SJSA1 (cell line): ENCODE measurements at regions not wholly inside any gene's neighbourhood (a gene's known extent, or its start where the extent isn't known, plus 50 kb on each side); places are given as distances from the start of the nearest gene placed in this dataset.
"Not testable (repeated sequence)": the region's sequence is repeated elsewhere in the genome, so short reads cannot be mapped to it uniquely, and the experiment has no call there.

Source experiments
- DNase-seq, 2 experiments: peaks; one replicate each; pipeline ENCODE4 v3.0.0-alpha.2; 2015 to 2020; ENCODE audit warnings: low spot score in 2 of 2, low read depth in 1 of 2
- H3K27ac ChIP-seq: fragments of 250-450 bp; sonication (Bioruptor Pico); 2 replicates; pipeline ENCODE4 v1.5.1; 2020; ENCODE audit warnings: mild to moderate bottlenecking, moderate library complexity
- H3K27me3 ChIP-seq: fragments of 250-450 bp; sonication (Bioruptor Pico); replicated peaks from 2 replicates; pipeline ENCODE4 v1.5.1; 2020; ENCODE audit warnings: mild to moderate bottlenecking, moderate library complexity
- H3K36me3 ChIP-seq: fragments of 250-450 bp; sonication (Bioruptor Pico); 2 replicates; pipeline ENCODE4 v1.5.1; 2020; ENCODE audit warnings: mild to moderate bottlenecking
- H3K4me1 ChIP-seq: fragments of 250-450 bp; sonication (Bioruptor Pico); replicated peaks from 2 replicates; pipeline ENCODE4 v1.6.1; 2021; ENCODE audit warnings: mild to moderate bottlenecking
- H3K4me3 ChIP-seq: fragments of 250-450 bp; sonication (Bioruptor Pico); 2 replicates; pipeline ENCODE4 v1.5.1; 2020; ENCODE audit warnings: mild to moderate bottlenecking
- H3K9me3 ChIP-seq: fragments of 250-450 bp; sonication (Bioruptor Pico); replicated peaks from 2 replicates; pipeline ENCODE4 v1.5.1; 2020; ENCODE audit warnings: mild to moderate bottlenecking

DNA sequence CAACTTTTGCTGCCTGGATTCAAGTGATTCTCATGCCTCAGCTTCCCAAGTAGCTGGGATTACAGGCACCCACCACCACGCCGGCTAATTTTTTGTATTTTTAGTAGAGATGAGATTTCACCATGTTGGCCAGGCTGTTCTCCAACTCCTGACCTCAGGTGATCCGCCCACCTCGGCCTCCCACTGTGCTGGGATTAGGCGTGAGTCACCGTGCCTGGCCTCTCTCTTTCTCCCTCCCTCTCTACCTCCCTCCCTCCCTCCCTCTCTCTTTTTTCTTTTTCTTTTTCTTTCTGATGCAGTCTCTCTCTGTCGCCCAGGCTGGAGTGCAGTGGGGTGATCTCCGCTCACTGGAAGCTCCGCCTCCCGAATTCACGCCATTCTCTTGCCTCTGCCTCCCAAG is 186.3 kb upstream of the DAB2 start:
- not testable (repeated sequence) for H3K36me3 ChIP-seq, H3K9me3 ChIP-seq, H3K27ac ChIP-seq, H3K4me3 ChIP-seq, DNase-seq, H3K27me3 ChIP-seq
- peaks cover 16% of the 10 kb centered on the region for H3K4me1 ChIP-seq

GRCh38 chr5:39608024-39608423 is 183.2 kb upstream of the DAB2 start:
- Histone ChIP-seq H3K36me3 (no peaks in the 10 kb centered on the region), H3K4me3 (no peak overlapping the region), H3K9me3 (no peaks in the 10 kb centered on the region), H3K27me3 (no peaks in the 10 kb centered on the region), H3K27ac (no peak overlapping the region), H3K4me1 (peaks cover 22% of the 10 kb centered on the region)
- no peak for DNase-seq

DNA sequence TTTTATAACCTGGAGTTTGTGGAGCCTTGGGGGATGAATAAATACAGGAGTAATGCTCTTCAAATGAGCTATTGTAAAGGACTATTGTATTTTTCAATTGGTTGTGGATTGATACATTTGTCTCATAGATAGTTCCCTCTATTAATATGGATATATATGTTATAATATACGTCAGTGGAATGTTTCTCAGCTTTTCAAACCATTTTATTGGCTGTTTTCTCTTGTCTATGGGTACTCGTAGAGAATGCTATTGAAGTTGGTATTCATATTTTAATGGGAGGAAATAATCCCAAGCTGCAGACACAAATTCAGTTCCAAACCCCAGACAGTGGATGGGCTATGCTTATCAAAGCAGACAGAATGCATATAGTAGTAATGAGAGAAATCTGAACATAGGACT is 181.8 kb upstream of the DAB2 start:
- no peaks in the 10 kb centered on the region for H3K36me3 ChIP-seq
- H3K4me3 ChIP-seq: no peak overlapping the region
- DNase-seq: no peak
- H3K27ac ChIP-seq: peak overlapping the region; percentile 85
- no peaks in the 10 kb centered on the region for H3K9me3 ChIP-seq
- H3K4me1 ChIP-seq: peaks cover 22% of the 10 kb centered on the region
- H3K27me3 ChIP-seq: no peaks in the 10 kb centered on the region

DNA sequence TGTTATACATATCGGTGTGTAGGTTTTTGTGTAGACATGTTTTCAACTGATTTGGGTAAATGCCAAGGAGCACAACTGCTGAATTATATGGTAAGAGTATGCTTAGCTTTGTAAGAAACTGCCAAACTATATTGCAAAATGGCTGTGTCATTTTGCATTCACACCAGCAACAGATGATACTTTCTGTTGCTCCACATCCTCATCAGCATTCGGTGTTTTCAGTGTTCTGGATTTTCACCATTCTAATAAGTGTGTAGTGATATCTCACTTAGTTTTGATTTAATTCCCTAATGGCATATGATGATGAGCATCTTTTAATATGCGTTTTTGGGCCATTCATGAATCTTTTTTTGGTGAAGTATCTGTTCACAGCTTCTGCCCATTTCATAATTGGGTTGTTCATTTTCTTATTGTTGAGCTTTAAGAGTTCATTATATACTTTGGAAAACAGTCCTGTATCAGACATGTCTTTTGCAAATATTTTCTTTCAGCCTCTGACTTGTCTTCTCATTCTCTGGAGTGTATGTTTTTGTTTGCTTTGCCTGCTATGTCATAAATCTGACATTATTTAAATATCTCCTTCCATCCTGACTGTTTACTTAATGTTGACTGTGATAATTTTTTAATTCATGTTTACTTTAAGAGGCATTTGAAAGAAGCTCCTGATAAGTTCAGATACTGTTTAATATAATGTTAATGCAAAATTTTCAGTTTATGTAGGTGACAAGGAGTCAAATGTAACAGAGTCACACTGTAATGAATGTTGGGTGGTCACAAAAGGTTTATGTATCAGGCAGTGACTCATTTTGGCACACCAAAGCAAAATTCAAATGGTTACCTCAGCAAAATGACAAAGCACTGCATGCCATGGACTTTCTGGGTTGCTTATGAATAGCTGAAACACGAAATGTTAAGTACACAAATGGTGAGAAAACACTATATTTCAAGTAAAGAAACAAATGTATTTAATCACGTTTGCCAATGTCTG is 181.1 kb upstream of the DAB2 start:
- H3K4me3 ChIP-seq: no peak overlapping the region
- peak overlapping the region; percentile 85 for H3K27ac ChIP-seq
- H3K36me3 ChIP-seq: no peaks in the 10 kb centered on the region
- no peaks in the 10 kb centered on the region for H3K27me3 ChIP-seq
- peak in 1 of 2 experiments; percentile 77 for DNase-seq
- H3K4me1 ChIP-seq: peaks cover 22% of the 10 kb centered on the region
- no peaks in the 10 kb centered on the region for H3K9me3 ChIP-seq

DNA sequence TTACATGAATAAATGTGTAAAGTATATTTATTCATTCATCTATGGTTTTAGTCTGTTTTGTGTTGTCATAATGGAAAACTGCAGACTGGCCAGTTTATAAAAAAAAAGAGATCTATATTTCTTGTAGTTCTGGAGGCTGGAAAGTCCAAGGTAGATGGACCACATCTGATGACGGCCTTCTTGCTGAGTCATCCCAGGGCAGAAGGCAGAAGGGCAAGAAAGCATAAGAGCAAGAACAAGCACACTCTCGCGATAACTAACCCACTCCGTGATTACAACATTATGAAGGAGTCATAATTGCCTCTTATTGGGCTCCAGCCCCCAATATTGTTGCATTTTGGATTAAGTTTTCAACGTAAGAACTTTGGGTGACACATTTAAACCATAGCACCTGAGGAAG is 180.4 kb upstream of the DAB2 start:
- Histone ChIP-seq H3K9me3 (no peaks in the 10 kb centered on the region), H3K4me1 (peaks cover 22% of the 10 kb centered on the region), H3K27me3 (no peaks in the 10 kb centered on the region), H3K36me3 (no peaks in the 10 kb centered on the region), H3K27ac (peak overlapping the region; percentile 85), H3K4me3 (no peak overlapping the region)
- DNase-seq: no peak

DNA sequence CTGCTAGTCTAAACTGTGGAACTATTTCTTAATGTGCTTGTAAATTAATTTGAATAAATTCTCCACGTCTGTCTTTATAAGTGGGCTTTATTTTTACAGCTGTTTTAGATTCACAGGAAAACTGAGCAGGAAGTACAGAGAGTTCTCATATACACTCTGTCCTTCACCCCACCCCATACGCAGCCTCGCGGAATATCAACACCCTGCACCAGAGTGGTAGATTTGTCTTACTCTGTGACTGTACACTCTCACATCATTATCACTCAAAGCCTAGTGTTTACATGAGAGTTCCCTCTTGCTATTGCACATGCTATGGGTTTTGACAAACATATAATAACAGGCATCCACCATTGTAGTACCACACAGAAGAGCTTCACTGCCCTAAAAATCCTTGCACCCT is 179.7 kb upstream of the DAB2 start:
- Histone ChIP-seq H3K36me3 (no peaks in the 10 kb centered on the region), H3K4me3 (no peak overlapping the region), H3K9me3 (no peaks in the 10 kb centered on the region), H3K4me1 (peaks cover 24% of the 10 kb centered on the region), H3K27me3 (no peaks in the 10 kb centered on the region), H3K27ac (no peak overlapping the region)
- DNase-seq: no peak

- H3K4me1 ChIP-seq: 0 out of 2 replicates have a peak, but pooled peaks cover 3% of the 10 kb centered on the region
- no peaks in the 10 kb centered on the region for H3K9me3 ChIP-seq
- H3K27me3 ChIP-seq: no peaks in the 10 kb centered on the region
- peak in 1 of 2 experiments; percentile 24 for DNase-seq
- H3K27ac ChIP-seq: no peak overlapping the region
- H3K4me3 ChIP-seq: no peak overlapping the region
- H3K36me3 ChIP-seq: no peaks in the 10 kb centered on the region
Measured at GRCh38 chr5:39599721-39600431, 175.1 kb upstream of the DAB2 start.

DNA sequence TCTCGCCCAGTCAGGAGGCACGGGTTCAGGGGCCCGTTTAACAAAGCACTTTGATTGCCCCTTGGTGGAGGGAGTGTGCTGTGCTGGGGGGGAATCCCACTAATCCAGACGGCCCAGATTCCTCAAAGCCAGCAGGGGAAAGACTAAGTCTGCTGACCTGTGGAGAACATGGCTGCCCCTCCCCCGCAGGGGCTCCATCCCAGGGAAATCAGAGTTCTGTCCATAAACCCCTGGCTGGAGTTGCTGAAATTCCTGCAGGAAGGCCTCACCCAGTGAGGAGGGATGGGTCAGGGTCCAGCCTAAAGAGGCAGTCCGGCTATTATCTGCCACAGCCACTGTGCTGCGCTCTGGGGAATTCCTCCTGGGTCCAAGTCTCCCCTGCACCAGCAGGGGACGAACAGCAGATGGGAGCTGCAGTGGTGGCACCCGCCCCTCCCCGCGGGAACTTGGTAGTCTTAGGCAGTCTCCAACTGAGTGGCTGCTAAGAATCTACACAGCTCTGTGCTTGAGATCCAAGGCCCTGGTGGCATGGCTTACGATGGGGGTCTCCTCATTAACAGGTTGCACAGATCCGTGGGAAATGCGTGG is 174.0 kb upstream of the DAB2 start:
- no peaks in the 10 kb centered on the region for H3K27me3 ChIP-seq
- H3K36me3 ChIP-seq: no peaks in the 10 kb centered on the region
- no peak overlapping the region for H3K27ac ChIP-seq
- 0 out of 2 replicates have a peak, but pooled peaks cover 3% of the 10 kb centered on the region for H3K4me1 ChIP-seq
- no peak for DNase-seq
- H3K9me3 ChIP-seq: no peaks in the 10 kb centered on the region
- H3K4me3 ChIP-seq: no peak overlapping the region

DNA sequence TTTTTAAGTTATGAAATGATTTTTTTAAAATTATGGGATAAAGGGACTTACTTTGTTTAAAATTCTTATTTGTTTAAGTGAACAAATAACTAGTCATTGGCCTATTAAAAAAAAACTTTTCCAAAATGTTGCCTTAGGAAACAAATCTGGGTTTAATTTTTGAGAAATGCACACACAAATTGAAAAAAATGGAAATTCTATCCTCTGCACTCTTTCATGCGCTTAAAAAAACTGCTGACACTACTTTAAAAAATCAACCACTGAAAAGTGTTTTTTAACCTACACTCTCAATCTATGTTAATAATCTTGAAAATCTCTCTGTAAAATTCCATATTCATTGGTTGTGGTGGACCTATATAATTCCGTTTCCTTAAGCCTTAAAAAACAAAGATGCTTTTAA is 163.4 kb upstream of the DAB2 start:
- Histone ChIP-seq H3K4me1 (peaks cover 5% of the 10 kb centered on the region; the same call in 1 of the 2 replicates), H3K36me3 (no peaks in the 10 kb centered on the region), H3K9me3 (no peaks in the 10 kb centered on the region), H3K4me3 (no peak overlapping the region), H3K27ac (no peak overlapping the region), H3K27me3 (no peaks in the 10 kb centered on the region)
- no peak for DNase-seq

DNA sequence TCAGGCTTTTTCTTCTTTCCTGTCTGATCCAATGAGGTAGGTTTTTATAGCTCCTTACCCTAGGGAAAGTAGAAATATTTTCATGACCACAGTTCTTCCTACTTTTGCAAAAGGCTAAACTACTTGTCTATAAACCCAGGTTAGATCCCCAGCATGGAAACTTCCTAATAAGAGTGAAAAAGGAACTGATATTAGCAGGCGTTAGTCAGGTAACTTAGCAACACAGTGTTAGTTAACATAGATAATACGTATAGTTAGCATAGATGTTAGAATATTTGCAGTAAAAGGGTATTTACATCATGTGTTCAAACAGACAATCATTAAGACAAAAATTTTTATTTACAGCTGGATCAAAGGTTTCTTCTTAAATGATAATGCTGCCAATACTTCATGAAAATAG is 162.9 kb upstream of the DAB2 start:
- Histone ChIP-seq H3K27me3 (no peaks in the 10 kb centered on the region), H3K27ac (no peak overlapping the region), H3K4me3 (no peak overlapping the region), H3K36me3 (no peaks in the 10 kb centered on the region), H3K9me3 (no peaks in the 10 kb centered on the region), H3K4me1 (peaks cover 5% of the 10 kb centered on the region; the same call in 1 of the 2 replicates)
- no peak for DNase-seq

DNA sequence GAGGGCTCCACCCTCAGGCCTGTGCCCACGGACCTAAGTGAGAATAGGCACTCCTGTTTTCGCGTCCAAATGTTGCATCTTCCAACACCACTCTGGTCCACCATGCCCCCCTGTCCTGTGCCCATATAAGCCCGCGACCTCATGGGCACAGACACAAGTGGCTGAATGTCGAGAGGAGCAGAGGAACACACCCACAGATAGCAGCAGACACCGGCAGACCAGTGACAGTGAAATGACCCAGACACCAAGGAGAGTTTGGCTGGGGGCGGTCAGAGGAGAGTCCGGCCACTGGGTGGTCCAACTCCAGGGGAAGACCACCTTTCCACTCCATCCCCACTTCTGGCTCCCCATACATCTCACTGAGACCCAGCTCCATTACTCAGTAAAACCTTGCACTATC is 161.4 kb upstream of the DAB2 start:
- Histone ChIP-seq H3K4me1 (peaks cover 10% of the 10 kb centered on the region), H3K4me3 (no peak overlapping the region), H3K9me3 (no peaks in the 10 kb centered on the region), H3K27ac (no peak overlapping the region), H3K36me3 (no peaks in the 10 kb centered on the region), H3K27me3 (no peaks in the 10 kb centered on the region)
- DNase-seq: no peak

DNA sequence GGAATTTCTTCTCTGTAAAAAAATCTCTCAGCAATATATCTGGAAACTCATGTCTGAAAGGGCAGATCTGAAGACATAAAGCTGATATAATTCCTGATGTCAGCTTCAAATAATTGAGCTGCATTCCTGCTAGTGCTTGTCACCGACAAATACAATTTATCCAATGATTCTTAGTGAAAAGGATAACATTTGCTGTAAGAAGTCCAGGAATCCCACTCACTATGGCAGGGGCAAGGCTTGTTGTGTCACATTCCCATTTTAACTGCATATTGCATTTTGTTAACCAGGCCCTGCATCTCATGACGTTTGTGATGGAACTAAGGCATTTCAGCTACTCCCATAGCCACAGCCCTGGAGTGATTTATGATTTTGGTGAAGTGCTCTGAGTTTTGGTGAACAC is 160.1 kb upstream of the DAB2 start:
- Histone ChIP-seq H3K36me3 (no peaks in the 10 kb centered on the region), H3K9me3 (no peaks in the 10 kb centered on the region), H3K27me3 (no peaks in the 10 kb centered on the region), H3K27ac (no peak overlapping the region), H3K4me1 (peaks cover 17% of the 10 kb centered on the region), H3K4me3 (no peak overlapping the region)
- DNase-seq: peak in 1 of 2 experiments; percentile 15

- peaks cover 23% of the 10 kb centered on the region for H3K4me1 ChIP-seq
- no peak overlapping the region for H3K4me3 ChIP-seq
- H3K36me3 ChIP-seq: no peaks in the 10 kb centered on the region
- peak in 1 of 2 experiments; percentile 62 for DNase-seq
- no peak overlapping the region for H3K27ac ChIP-seq
- no peaks in the 10 kb centered on the region for H3K9me3 ChIP-seq
- no peaks in the 10 kb centered on the region for H3K27me3 ChIP-seq
Measured at GRCh38 chr5:39580702-39581453, 156.1 kb upstream of the DAB2 start.
